IPS DF 19.7 (cell line): ENCODE measurements at regions not wholly inside any gene's neighbourhood (a gene's known extent, or its start where the extent isn't known, plus 50 kb on each side); places are given as distances from the start of the nearest gene placed in this dataset.
A peak's percentile ranks its signal among the peaks of the same experiment; 100 is the strongest.
"Not testable (repeated sequence)": the region's sequence is repeated elsewhere in the genome, so short reads cannot be mapped to it uniquely, and the experiment has no call there.

Experiments used
- DNase-seq: peaks from one replicate; pipeline ENCODE4 v3.0.0-alpha.2; 2013; ENCODE audit warnings: low read depth, low spot score

DNA sequence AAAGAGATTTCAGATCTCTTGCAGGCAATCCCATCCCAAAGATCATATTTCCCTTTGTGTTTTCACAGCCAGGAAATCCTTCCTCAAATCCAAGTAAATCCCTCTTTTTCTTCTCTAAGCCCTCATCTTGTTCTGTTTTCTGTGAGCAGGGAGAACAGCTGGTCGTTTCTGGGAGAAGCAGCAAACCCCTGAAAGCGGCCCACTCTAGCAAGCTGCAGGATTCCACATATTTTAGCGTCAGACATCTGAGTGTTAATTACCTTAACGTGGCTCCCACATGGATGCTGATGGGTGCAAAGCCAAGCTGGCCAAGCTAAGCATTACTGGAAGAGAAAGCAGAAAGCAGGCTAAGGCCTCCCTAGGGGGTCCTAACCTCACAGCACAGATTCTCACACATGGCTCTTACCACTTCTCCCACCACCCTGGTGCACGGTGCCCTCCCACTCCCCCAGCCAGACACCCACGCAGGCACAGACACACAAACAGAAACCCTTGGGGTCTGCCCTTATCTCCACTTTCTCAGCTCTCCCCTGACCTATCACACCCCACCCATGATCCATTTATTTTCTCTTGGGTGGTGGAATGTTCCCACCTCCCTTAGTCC is 551.0 kb upstream of the AUTS2 start:
- no peak for DNase-seq

DNA sequence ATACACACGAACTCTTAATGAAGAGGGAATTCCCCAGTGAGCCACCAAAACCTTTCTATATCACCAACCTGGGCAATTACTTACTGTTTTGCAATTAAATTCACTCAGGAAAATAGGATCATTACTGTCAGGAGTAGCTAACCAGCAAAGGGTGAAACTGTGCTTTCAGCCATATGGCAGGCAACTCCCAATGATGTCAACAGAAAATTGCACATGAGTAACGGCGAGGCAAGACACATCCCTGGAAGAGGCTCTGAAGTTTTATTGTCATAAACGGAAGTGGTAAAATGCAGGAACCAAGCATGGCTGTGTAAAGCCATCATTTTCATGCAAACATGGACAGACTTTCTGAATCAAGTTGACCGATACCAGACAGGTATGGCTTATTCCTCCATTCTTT is 548.9 kb upstream of the AUTS2 start:
- DNase-seq: no peak

DNA sequence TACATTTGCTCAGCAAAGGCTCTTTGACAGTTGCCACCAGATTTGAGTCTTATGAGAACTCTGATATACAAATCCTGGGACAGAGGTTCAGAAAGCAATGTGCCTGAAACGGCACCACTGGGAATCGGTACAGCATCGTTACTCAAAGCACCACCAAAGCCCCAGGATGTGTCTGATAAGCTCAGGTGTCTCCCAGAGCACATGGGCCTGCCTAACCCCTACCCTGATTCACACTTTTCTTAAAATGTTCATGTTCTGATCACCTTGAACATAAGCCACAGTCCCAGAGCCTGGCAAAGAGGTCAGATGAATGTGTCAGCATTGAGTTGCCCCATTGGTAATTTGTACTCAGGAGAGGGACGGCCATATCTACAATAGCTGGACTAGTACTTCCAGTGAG is 545.8 kb upstream of the AUTS2 start:
- no peak for DNase-seq

DNA sequence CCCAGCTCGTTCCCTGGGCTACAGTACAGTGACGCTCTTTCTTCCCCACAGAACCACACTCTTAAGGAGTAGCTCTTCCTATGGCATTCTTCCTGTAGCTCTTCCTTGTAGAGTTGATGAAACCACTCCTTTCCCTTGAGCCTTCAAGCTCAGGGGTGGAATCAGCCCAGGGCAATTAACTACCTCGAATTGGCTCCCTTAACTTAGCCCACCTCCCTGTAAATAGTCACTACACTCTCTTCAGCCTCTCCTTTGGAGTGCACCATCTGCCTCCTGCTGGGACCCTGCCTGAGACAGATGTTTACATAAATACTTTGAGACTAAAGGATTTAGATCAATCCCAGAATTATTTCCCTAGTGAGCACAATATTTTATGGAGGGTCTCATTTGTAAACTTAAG is 537.8 kb upstream of the AUTS2 start:
- no peak for DNase-seq

GRCh38 chr7:69062020-69062765 is 536.1 kb upstream of the AUTS2 start:
- DNase-seq: no peak

GRCh38 chr7:69067397-69067796 is 530.9 kb upstream of the AUTS2 start:
- peak; percentile 3 for DNase-seq

DNA sequence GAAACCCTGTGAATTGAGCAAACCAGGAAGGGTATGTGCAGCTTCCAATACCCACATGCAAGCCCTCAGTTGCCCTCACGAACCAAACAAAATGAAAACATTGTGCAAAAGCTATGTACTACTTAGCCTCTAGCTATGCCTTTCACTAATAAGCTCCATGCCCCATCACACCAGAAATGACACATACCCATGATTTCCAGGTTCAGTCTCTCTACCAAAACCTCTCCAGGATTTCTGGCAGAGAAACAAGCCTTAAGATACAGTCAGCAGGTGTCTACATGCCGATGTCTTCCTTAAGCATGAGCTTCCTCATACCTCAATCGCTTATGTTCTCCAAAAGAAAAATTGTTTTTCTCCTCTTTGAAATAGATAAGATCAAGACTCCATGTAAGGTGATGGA is 527.8 kb upstream of the AUTS2 start:
- no peak for DNase-seq

DNA sequence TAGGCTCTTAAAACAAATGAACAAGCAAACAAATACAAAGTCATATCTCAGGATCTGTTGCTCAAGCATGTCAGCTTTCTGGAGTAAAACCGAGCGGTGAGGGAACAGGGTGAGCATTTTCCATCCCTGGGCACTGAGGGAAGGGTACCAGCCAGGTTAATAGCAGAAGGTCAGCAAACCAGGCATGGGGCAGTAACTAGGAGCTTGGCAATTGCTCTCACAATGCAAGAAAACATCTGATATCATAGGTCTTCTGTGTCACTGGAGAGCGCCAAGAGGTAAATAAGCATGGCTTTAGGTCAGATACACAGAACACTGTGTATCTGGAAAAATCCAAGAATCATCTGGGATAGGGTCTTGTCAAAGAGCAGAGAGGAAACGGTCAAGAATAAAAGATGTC is 521.7 kb upstream of the AUTS2 start:
- no peak for DNase-seq

DNA sequence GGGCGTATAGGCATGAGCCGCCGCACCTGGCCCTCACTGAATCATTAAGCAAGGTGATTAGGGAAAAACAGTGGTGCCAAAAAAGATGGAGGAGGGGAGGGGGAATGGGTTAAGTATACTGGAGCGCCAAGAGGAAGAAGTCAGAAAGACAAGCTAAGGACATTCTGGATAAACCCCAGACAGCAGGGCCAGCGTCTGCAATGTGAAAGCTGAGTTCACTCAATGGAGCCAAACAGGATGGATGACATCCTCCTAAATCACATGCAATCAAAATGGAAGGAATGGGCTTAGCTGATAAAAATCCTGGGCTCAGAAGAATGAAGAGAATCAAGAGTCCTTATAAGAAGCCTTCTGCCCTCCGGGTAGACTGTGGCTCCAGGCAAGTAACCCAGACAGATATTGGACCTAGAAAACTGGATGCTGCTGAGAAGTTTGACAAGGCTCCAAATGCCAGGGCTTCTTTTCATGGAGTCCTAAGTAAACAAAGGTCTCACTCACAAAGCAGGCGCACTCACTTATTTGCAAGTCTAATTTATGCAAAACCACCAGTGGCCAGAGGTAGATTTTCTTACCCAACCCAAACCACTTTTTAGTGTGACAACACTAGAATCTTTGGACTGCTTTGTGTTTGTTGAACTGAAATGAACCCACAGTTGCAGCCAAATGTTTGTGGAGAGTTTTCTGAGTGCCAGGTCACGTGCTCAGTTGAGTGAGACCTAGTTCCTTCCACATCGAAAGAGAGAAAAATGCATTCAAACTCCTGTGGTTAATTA is 519.1 kb upstream of the AUTS2 start:
- DNase-seq: no peak

- DNase-seq: not testable (repeated sequence)
Measured at GRCh38 chr7:69087281-69087680, 511.0 kb upstream of the AUTS2 start.

- no peak for DNase-seq
Measured at GRCh38 chr7:69088185-69088584, 510.1 kb upstream of the AUTS2 start.

GRCh38 chr7:69090936-69091335 is 507.3 kb upstream of the AUTS2 start:
- DNase-seq: no peak

- no peak for DNase-seq
Measured at GRCh38 chr7:69091521-69091920, 506.8 kb upstream of the AUTS2 start.

- no peak for DNase-seq
Measured at GRCh38 chr7:69095127-69095526, 503.1 kb upstream of the AUTS2 start.

DNA sequence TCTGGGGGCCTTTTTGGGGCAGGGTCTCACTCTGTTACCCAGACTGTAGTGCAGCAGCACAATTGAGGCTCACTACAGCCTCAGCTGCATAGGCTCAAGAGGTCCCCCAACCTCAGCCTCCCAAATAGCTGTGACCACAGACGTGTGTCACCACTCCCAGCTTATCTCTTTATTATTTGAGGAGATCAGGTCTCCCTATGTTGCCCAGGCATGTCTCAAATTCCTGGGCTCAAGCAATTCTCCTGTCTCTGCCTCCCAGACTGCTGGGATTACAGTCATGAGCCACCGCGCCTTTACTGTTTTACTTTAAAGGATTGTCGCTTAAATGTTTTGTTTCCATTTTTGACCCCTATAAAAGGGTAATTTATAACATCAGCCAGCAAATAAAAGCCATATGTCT is 502.6 kb upstream of the AUTS2 start:
- no peak for DNase-seq

DNA sequence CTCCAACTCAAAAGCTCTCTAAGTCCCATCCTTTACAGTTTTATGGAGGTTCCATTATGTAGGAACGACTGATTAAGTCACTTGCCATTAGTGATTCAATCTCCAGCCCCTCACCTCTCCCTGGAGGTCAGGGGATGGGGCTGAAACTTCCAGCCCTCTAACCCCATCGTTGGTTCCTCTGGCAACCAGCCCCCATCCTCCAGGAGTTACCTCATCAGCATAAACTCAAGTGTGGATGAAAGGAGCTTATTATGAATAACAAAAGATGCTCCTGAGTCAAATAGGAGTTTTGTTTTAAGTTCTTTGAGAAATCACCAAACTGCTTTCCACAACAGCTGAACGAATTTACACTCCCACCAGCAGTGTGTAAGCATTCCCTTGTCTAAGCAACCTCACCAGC is 494.3 kb upstream of the AUTS2 start:
- DNase-seq: peak; percentile 28

DNA sequence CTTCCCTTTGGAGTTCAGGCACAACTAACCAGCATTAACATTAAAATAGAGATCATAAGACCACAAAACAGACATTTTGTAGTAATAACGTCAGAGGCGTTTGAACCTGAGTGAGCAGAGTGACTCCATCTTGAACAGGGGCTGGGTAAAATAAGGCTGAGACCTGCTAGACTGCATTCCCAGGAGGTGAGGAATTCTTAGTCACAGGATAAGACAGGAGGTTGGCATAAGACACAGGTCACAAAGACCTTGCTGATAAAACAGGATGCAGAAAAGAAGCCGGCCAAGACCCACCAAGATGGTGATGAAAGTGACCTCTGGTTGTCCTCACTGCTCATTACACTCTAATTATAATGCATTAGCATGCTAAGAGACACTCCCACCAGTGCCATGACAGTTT is 493.2 kb upstream of the AUTS2 start:
- DNase-seq: no peak

GRCh38 chr7:69105981-69106380 is 492.3 kb upstream of the AUTS2 start:
- no peak for DNase-seq

- not testable (repeated sequence) for DNase-seq
Measured at GRCh38 chr7:69106449-69106848, 491.8 kb upstream of the AUTS2 start.

- not testable (repeated sequence) for DNase-seq
Measured at GRCh38 chr7:69106946-69107345, 491.3 kb upstream of the AUTS2 start.

DNA sequence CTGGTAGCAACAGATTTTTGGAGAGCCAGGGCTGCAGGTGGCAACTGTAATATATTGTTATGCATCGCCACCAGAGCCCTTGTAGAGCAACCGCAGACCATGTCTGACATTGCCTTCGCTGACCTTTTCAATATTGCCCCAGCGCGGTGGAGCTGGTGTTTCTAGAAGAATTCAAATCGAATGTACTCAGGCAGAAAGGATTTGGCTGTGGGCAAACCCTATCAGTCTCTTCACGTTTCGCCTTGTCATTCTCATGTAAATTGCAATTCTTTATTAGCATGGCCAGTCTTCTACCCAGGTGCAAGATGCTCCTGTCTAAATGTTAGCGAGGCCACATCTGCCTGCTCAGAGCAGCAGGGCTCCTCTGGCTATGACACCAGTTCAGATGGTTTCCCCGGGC is 490.2 kb upstream of the AUTS2 start:
- DNase-seq: no peak

GRCh38 chr7:69109246-69109645 is 489.0 kb upstream of the AUTS2 start:
- no peak for DNase-seq

DNA sequence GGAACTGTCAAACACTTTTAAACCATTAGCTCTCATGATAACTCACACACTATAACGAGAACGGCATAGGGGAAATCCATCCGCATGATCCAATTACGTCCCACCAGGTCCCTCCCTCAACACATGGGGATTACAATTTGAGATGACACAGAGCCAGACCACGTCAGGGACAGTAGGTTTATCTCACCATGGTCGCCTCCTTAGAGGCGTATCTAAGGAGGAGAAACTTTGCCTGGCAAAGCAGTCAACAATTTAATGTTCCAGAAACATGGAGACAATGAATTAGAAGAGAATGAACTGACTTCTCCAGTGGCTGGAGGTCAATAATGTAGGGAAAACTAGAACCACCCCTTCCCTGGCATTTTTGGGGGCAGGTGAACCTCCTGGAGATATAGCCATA is 488.4 kb upstream of the AUTS2 start:
- no peak for DNase-seq
